ENCODE measurements at regions not wholly inside any gene's neighbourhood (a gene's known extent, or its start where the extent isn't known, plus 50 kb on each side); places are given as distances from the start of the nearest gene placed in this dataset.

- TF ChIP-seq CTCF (IDR thresholded peaks at IDR 0.05; ENCODE audit: low read length) (no peak), EZH2 (IDR thresholded peaks at IDR 0.05; ENCODE audit: borderline replicate concordance, low read length) (no peak)
These were observed 680.3 kb upstream of the SOX9 start for GRCh38 chr17:71440513-71440912.

All from OCI-LY1 (cell line).